ENCODE measurements at regions not wholly inside any gene's neighbourhood (a gene's known extent, or its start where the extent isn't known, plus 50 kb on each side); places are given as distances from the start of the nearest gene placed in this dataset.

DNA sequence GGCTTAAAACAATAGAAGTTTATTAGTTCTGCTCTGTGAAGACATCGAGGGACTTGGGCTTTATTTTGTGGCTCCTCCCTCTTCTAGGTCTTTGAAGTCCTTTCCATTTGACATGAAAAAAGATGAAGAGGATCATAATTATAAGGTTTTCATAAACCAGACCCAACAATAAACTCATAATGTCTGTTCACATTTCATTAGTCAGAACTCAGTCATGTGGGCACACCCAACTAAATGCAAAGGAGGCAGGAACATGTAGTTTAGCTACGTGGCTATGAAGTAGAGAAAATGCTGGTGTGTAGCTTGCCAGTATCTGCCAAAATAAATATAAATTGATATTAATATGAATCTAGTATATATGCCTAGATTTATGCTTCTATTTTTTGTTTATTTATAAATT, 393.9 kb upstream of the C9orf72 start:
- TF ChIP-seq, protein P1, sequence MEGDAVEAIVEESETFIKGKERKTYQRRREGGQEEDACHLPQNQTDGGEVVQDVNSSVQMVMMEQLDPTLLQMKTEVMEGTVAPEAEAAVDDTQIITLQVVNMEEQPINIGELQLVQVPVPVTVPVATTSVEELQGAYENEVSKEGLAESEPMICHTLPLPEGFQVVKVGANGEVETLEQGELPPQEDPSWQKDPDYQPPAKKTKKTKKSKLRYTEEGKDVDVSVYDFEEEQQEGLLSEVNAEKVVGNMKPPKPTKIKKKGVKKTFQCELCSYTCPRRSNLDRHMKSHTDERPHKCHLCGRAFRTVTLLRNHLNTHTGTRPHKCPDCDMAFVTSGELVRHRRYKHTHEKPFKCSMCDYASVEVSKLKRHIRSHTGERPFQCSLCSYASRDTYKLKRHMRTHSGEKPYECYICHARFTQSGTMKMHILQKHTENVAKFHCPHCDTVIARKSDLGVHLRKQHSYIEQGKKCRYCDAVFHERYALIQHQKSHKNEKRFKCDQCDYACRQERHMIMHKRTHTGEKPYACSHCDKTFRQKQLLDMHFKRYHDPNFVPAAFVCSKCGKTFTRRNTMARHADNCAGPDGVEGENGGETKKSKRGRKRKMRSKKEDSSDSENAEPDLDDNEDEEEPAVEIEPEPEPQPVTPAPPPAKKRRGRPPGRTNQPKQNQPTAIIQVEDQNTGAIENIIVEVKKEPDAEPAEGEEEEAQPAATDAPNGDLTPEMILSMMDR (IDR thresholded peaks at IDR 0.05), result no peak
- no peak for TF ChIP-seq POLR2A (IDR thresholded peaks at IDR 0.05)

Data from sigmoid colon (tissue), 3 donors.